HL-60 (cell line): ENCODE measurements at regions not wholly inside any gene's neighbourhood (a gene's known extent, or its start where the extent isn't known, plus 50 kb on each side); places are given as distances from the start of the nearest gene placed in this dataset.
A peak's percentile ranks its signal among the peaks of the same experiment; 100 is the strongest.

Experiments used
- GABPA ChIP-seq: IDR thresholded peaks from 2 replicates; pipeline ENCODE4 v1.6.1; 2012; ENCODE audit warnings: low read depth
- POLR2AphosphoS5 ChIP-seq: IDR thresholded peaks from 2 replicates; pipeline ENCODE4 v1.6.1; 2012; ENCODE audit warnings: low read depth
- REST ChIP-seq: IDR thresholded peaks from 2 replicates; pipeline ENCODE4 v1.6.1; 2012; ENCODE audit warnings: low read depth; ENCODE audit not compliant: insufficient replicate concordance
- SPI1 ChIP-seq: IDR thresholded peaks from 2 replicates; pipeline ENCODE4 v1.6.1; 2012; ENCODE audit warnings: low read depth, mild to moderate bottlenecking, borderline replicate concordance
- TF ChIP-seq, protein P1 (sequence below): IDR thresholded peaks from one replicate; pipeline ENCODE4 v1.5.1; 2011; ENCODE audit warnings: low read length, control low read depth, inconsistent platforms; ENCODE audit not compliant: insufficient read depth

DNA sequence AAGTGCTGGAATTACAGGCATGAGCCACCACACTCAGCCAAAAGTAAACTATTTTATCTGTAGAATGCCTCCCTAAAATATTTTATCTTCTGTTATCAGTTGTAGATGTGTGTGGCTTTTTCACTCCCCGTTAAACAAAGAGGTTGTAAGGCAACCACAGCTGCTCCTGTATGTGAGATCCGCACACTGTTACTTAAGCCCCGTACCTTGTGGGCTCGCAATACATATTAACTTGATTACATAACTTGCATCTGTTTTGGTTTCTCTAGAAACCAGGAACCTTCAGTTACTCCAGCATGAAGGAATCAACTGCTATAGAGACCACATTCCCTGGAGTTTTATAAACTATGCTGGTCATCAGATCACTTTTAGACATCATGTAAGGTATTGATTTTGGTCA, 420.1 kb upstream of the SLC35B3 start:
- TF ChIP-seq, protein P1, sequence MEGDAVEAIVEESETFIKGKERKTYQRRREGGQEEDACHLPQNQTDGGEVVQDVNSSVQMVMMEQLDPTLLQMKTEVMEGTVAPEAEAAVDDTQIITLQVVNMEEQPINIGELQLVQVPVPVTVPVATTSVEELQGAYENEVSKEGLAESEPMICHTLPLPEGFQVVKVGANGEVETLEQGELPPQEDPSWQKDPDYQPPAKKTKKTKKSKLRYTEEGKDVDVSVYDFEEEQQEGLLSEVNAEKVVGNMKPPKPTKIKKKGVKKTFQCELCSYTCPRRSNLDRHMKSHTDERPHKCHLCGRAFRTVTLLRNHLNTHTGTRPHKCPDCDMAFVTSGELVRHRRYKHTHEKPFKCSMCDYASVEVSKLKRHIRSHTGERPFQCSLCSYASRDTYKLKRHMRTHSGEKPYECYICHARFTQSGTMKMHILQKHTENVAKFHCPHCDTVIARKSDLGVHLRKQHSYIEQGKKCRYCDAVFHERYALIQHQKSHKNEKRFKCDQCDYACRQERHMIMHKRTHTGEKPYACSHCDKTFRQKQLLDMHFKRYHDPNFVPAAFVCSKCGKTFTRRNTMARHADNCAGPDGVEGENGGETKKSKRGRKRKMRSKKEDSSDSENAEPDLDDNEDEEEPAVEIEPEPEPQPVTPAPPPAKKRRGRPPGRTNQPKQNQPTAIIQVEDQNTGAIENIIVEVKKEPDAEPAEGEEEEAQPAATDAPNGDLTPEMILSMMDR = no peak
- TF ChIP-seq POLR2AphosphoS5 (peak; percentile 56; the same call in 1 of the 2 replicates), SPI1 (no peak), REST (no peak), GABPA (no peak)
